GM13976 (cell line): ENCODE measurements at regions not wholly inside any gene's neighbourhood (a gene's known extent, or its start where the extent isn't known, plus 50 kb on each side); places are given as distances from the start of the nearest gene placed in this dataset.

Source experiments
- DNase-seq: peaks from one replicate; pipeline ENCODE4 v3.0.0; 2012; ENCODE audit warnings: low spot score
- in situ Hi-C: fragments of 300-500 bp; cut with MboI; formaldehyde crosslinking; loops from one replicate; pipeline ENCODE4 v1.12.0; 2022; ENCODE audit warnings: low sequenced_read_pairs, mixed read lengths, inconsistent platforms; ENCODE audit not compliant: unreplicated experiment
- TF ChIP-seq, protein P1 (sequence below): IDR thresholded peaks from 2 replicates; pipeline ENCODE4 v1.5.1; 2012; ENCODE audit warnings: borderline replicate concordance, mild to moderate bottlenecking; ENCODE audit not compliant: insufficient read depth; ENCODE audit errors: extremely low read depth, missing control alignments, control extremely low read depth

DNA sequence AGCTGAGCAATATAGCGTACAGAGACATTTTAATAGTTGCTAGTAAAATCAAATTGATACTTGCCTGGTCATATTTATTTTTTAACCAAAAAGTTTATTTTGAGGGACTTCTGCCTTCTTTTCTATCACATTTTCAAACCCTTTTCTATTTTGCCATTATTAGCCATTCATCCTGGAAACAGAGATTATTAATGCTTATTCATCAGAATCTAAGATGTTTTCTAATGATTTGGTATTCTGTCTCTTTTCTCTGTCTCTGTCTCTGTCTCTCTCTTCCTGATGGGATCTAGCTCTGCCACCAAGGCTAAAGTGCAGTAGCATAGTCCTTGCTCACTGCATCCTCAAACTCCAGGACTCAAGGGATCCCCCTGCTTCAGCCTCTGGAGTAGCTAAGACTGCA is 871.3 kb upstream of the CDH8 start:
- TF ChIP-seq, protein P1, sequence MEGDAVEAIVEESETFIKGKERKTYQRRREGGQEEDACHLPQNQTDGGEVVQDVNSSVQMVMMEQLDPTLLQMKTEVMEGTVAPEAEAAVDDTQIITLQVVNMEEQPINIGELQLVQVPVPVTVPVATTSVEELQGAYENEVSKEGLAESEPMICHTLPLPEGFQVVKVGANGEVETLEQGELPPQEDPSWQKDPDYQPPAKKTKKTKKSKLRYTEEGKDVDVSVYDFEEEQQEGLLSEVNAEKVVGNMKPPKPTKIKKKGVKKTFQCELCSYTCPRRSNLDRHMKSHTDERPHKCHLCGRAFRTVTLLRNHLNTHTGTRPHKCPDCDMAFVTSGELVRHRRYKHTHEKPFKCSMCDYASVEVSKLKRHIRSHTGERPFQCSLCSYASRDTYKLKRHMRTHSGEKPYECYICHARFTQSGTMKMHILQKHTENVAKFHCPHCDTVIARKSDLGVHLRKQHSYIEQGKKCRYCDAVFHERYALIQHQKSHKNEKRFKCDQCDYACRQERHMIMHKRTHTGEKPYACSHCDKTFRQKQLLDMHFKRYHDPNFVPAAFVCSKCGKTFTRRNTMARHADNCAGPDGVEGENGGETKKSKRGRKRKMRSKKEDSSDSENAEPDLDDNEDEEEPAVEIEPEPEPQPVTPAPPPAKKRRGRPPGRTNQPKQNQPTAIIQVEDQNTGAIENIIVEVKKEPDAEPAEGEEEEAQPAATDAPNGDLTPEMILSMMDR, result no peak
- no peak for DNase-seq
- in situ Hi-C loops, result no loop called here

DNA sequence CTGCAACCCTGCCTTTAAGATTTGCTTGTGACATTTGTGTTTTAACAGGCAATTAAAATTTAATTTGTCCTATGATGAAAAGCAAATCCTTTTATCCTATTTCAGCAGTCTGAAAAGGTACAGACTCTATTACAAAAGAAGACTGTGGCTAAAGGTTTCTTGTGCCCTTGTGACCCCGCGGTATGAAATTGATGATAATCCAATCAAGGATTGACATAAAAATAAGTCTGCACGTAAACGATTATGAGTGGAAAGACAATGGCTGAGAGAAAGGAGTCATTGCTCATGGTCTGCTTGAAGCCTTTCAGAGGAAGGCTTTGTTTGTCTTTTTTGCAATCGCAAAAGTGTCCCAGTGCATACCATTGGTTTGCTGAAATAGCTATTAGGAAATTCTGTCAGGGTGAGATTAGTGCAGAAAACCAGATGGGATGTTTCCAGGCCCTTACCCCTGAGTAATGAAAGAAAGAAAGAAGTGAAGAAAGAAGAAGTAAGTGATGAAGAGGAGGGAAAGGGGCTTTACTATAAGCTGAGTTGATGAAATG is 867.8 kb upstream of the CDH8 start:
- TF ChIP-seq, protein P1, result no peak
- DNase-seq, result no peak
- in situ Hi-C loops, result no loop called here

DNA sequence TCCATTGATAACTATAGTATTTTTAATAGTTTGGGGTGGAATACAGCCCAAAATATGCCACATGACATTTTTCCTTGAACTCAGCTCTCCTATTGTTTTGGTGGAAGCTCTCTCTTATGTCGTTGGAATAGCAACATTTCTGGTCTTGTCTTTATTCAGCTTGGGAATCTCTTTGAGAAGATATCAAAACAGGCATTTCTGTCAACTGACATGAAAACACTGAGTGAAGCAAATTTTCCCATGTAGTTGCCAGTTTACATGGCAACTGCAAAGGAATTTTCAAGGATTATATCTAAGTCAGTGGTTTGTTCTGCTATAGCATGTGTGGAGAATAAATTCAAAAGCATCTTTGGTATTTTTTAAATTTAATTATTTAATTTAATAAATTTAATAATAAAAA is 863.5 kb upstream of the CDH8 start:
- in situ Hi-C loops, result no loop called here
- DNase-seq, result no peak
- TF ChIP-seq, protein P1, result no peak

DNA sequence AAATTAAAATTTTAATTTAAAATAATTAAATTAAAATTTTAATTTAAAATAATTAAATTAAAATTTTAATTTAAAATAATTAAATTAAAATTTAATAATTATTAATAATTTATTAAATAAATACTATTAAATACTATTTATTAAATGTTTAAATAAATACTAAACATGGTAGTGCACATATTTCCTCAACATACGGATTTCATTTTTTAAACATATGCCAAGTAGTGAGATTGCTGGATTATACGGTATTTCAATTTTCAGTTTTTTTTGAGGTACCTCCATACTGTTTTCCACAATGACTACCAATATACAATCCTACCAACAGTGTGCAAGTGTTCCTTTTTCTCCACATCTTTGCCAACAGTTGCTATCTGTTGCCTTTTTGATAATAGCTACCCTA is 852.9 kb upstream of the CDH8 start:
- TF ChIP-seq, protein P1, result no peak
- no peak for DNase-seq
- in situ Hi-C loops, result no loop called here

DNA sequence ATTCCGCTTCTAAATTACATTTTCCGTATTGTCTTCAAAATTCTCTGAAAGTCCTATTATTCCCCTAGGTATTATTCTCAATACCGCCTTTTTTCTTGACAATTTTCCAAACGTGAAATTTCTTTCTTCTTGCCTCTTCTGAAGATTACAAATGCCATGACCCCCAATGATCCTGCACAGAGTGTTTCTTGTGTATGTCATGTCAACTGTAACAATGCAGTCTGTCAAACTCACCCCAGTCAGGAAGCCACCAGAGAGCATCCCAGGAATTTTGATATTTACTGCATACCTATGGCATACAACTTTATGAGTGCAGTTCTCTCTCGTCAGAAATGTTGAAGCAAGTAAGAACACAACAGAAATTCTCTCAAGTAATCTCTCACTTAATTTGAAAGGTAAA is 847.3 kb upstream of the CDH8 start:
- in situ Hi-C loops, result no loop called here
- no peak for DNase-seq
- TF ChIP-seq, protein P1, result no peak

DNA sequence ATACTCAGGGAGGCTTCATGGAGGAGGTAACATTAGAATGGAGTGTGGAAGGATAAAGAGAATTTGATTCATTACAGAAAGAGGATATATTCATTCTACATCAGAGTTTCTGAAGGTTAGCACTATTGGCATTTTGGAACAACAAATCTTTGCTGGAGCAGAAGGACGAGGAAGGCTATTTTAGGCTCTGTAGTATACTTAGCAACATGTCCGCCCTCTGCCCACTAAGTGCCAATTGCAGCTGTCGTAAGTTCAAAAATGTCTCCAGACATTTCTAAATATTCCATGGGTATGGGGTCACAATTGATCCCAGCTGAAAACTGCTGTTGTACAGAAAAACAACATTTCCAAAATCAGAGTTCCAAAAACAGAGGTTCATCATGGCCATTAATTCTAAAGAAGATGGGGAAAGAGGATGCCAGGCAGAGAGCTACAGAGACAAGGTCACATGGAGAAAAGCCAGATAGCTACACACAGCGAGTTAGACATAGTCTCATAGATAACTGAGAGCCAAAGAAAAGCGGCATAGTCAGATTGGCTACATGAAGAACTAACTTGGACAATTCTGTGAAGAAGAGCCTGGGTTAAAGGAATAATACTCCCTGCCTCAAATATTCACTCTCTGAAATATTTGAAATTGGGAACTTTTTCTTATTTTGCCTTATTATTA is 846.4 kb upstream of the CDH8 start:
- DNase-seq, result no peak
- in situ Hi-C loops, result no loop called here

More for the DNA sequence above, 846.4 kb upstream of the CDH8 start:
- TF ChIP-seq, protein P1, result no peak
